ENCODE measurements at regions not wholly inside any gene's neighbourhood (a gene's known extent, or its start where the extent isn't known, plus 50 kb on each side); places are given as distances from the start of the nearest gene placed in this dataset.

- peaks cover 0 to 26% (median 16%) of the 10 kb centered on the region in 9 donors for H3K4me1 ChIP-seq
- H3K36me3 ChIP-seq = no peaks in the 10 kb centered on the region
- intact Hi-C loops (cut with DNase I) = loop anchor here in 1 of 10 donors (10.0 kb wide), 1 partner anchor 98 kb away; no protein-coding TSS in a partner anchor
- WGBS, 2 donors = 87 to 94% methylated on average over 3 of the region's 3 CpGs
- no peaks in the 10 kb centered on the region for H3K27me3 ChIP-seq
- no peak for ATAC-seq
- no peak overlapping the region for H3K27ac ChIP-seq
- H3K4me3 ChIP-seq = no peak overlapping the region
- no peak for DNase-seq
- no peaks in the 10 kb centered on the region for H3K9me3 ChIP-seq
- TF ChIP-seq, protein P1, sequence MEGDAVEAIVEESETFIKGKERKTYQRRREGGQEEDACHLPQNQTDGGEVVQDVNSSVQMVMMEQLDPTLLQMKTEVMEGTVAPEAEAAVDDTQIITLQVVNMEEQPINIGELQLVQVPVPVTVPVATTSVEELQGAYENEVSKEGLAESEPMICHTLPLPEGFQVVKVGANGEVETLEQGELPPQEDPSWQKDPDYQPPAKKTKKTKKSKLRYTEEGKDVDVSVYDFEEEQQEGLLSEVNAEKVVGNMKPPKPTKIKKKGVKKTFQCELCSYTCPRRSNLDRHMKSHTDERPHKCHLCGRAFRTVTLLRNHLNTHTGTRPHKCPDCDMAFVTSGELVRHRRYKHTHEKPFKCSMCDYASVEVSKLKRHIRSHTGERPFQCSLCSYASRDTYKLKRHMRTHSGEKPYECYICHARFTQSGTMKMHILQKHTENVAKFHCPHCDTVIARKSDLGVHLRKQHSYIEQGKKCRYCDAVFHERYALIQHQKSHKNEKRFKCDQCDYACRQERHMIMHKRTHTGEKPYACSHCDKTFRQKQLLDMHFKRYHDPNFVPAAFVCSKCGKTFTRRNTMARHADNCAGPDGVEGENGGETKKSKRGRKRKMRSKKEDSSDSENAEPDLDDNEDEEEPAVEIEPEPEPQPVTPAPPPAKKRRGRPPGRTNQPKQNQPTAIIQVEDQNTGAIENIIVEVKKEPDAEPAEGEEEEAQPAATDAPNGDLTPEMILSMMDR (IDR thresholded peaks at IDR 0.05) = no peak
These were observed 779.4 kb downstream of the LTN1 start for GRCh38 chr21:28213261-28213660.

- no peaks in the 10 kb centered on the region for H3K9me3 ChIP-seq
- no peaks in the 10 kb centered on the region for H3K27me3 ChIP-seq
- H3K4me1 ChIP-seq = peaks cover 0 to 26% (median 16%) of the 10 kb centered on the region in 9 donors
- H3K4me3 ChIP-seq = no peak overlapping the region
- no peaks in the 10 kb centered on the region for H3K36me3 ChIP-seq
- 49 to 52% methylated on average over 2 of the region's 2 CpGs for WGBS, 2 donors
- H3K27ac ChIP-seq = peak overlapping the region in 1 of 10 donors; percentile 14
- TF ChIP-seq, protein P1 (IDR thresholded peaks at IDR 0.05) = no peak
- peak in 1 of 2 donors; percentile 12 for DNase-seq
- intact Hi-C loops (cut with DNase I) = loop anchor here in 1 of 10 donors (10.0 kb wide), 1 partner anchor 97 kb away; no protein-coding TSS in a partner anchor
- ATAC-seq = peak in 5 of 8 donors; percentile 39 to 68 (median 61)
These were observed 780.6 kb downstream of the LTN1 start for GRCh38 chr21:28212061-28212460.

- Histone ChIP-seq H3K36me3 (no peaks in the 10 kb centered on the region), H3K4me3 (peak overlapping the region in 1 of 10 donors; percentile 9), H3K9me3 (no peaks in the 10 kb centered on the region), H3K27ac (no peak overlapping the region), H3K27me3 (no peaks in the 10 kb centered on the region), H3K4me1 (peaks cover 0 to 7% (median 0%) of the 10 kb centered on the region in 9 donors)
- 65 to 72% methylated on average over 9 of the region's 9 CpGs for WGBS, 2 donors
- intact Hi-C loops (cut with DNase I) = loop anchor here in 1 of 10 donors (10.0 kb wide), 1 partner anchor 793 kb away; no protein-coding TSS in a partner anchor
- TF ChIP-seq, protein P1 (IDR thresholded peaks at IDR 0.05) = no peak
- ATAC-seq (peak in 3 of 8 donors; percentile 42 to 65 (median 47)), DNase-seq (no peak)
These were observed 785.1 kb downstream of the LTN1 start for GRCh38 chr21:28207436-28208173.

DNA sequence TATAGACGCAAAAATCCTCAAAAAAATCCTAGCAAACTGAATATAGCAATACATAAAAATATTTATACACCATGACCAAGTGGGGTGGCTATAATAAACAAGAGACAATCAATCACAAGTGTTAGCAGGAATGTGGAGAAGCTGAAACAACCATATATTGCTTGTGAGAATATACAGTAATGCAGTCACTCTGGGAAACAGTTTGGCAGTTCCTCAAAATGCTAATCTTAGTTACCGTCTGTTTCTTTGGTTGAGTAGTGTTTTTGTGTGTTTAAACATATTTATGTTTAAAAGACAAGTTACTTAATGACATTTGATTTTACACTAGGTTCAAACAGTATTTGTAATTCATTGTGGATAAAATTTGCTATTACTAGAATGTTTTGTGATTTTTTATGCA lies 792.0 kb downstream of the LTN1 start:
- Histone ChIP-seq H3K27ac (no peak overlapping the region), H3K9me3 (peaks cover 0 to 12% (median 0%) of the 10 kb centered on the region in 11 donors), H3K27me3 (no peaks in the 10 kb centered on the region), H3K4me1 (no peaks in the 10 kb centered on the region), H3K36me3 (no peaks in the 10 kb centered on the region), H3K4me3 (no peak overlapping the region)
- ATAC-seq (no peak), DNase-seq (no peak)
- WGBS, 2 donors = 67% methylated on average over 2 of the region's 2 CpGs
- intact Hi-C loops (cut with DNase I) = loop anchor here in 1 of 10 donors (10.0 kb wide), 1 partner anchor 786 kb away; no protein-coding TSS in a partner anchor
- TF ChIP-seq, protein P1 (IDR thresholded peaks at IDR 0.05) = no peak

All from heart right ventricle (tissue), 16 donors.